ENCODE measurements at regions not wholly inside any gene's neighbourhood (a gene's known extent, or its start where the extent isn't known, plus 50 kb on each side); places are given as distances from the start of the nearest gene placed in this dataset.

DNA sequence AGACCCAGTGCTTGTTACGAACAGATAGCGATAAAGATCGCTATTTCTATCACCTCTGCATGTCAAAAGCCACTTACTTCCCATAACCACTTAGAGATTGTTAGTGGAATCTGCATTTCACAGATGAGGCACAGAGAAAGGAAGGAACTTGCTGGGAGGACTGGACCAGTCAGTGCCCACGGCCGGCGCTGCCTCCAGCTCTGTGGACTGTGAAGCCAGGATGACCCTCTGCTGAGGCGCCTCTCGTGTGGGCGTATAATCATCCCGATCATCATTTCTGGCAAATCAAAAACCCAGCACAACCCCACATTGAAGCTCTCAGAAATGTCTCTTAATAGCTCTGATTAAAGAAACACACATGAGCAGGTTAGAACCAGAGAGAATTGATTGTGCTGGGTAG is 61.5 kb upstream of the ADRA2C start:
- DNase-seq, result no peak

DNA sequence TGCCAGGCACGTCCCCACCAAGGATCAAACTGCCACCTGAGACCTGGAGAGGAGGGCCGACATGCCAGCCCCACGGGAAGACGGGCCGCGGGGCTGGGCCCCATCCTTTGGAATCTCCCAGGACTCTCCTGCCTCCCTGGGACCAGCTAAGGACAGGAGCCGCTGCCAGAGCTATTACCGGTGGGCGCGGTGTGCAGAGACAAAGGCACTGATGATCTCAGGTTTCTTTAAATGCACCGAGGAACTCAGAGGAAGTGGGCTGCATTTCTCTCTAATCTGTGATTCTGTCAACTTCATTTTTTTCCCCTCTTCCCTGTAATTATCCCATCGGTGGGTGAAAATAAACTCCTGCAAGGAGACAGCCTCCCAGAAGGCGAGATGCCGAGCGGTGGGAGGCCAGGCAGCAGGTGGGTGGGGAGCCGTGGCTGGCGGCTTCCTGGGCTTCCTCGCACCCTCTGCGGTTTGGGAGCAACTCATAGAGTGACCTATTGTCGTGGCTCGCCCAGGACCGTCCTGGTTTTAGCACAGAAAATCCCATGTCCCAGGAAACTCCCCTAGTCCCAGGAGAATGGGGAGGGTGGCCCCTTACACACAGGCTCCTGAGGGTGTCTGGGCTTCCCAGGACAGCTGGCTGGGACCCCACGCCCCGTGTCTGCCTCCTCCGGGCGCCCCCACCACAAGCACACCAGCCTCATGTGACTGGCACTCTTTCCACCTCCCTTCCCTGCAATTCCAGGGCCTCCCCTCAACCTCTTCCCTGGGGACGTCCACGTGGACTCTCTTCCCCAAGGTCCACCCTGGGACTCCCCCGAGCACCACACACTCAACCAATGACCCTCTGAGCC is 62.3 kb upstream of the ADRA2C start:
- DNase-seq, result no peak

DNA sequence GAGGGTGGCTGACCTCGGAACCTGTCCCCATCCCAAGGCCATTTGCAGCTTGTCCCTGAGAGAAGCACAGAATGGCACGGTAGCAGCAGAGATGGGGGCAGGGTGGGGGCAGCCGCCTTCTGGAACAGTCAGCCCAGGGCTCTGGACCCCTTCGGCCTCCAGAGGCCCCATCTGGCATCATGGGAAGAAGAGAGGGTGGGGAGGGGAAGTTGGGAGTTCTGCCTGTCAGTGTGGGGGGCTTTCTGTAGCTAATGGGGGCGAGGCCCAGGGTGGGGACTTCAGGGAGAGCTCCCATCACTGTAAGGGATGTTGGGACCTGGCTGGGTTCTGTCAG is 62.9 kb upstream of the ADRA2C start:
- no peak for DNase-seq

DNA sequence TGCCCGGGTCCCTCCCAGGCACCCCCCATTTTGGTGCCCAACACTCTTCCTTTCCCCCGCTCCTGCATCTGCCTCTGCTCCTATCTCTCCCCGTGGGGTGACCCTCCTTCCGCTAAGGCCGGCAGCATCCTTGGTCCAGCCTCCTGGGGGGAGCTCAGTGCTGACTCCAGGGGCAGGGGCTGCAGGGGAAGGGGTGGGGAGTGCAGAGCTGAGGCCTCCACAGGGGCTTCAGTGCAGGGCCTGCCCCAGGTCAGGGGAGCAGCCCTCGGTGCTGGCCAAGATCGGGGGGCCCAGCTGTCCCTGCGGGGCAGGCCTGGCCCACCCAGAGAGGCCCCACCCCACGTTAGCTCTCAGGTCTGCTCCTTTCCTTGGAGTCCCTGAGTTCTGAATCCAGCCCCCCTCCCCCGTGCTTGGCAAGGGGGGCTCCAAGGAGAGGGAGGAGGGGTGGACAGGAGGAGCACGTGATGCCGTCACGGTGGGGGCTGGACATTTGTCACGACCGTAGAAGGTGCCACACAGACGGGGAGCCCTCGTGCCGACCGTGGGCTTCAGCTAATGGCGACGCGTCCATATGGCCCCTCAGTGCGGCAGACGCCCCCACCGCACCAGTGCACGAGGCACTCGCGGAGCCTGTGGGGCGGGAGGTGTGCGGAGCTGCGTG is 63.5 kb upstream of the ADRA2C start:
- DNase-seq, result no peak

DNA sequence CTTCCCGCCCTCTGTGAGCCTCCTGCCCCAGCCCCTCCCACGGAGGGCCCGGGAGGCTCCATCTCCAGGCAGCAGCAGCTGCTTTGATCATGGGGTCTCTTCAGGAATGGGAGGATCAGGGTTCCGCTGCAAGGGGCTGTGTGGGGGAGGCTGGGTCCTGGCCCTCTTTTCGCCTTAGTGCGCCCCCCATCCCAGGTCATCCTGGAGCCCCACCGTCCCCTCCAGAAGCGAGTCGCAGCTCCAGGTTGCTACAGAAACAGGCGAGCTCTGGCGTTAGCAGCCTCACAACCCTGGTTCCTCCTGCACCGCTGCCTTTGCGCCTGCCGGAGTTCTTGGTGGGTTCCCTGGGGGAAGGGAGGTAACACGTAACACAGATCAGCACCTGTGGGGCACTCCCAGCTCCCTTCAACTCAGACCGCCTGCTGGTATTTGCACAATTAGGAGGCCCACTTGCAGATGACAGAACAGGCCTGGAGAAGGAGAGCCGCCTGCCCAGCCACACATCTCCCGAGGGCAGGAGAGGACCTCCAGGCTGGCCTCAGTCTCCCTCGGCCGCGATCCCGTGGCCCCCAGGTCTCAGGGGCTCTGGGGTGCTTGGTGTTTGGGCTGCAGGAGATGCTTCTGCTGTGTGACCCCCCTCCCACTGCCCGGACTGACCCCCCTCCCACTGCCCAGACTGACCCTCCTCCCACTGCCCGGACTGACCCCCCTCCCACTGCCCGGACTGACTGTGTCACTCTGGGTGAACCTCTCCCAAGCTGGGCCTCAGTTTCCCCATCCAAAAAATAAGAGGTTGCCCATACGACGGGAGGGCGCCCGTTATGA is 64.2 kb upstream of the ADRA2C start:
- no peak for DNase-seq

DNA sequence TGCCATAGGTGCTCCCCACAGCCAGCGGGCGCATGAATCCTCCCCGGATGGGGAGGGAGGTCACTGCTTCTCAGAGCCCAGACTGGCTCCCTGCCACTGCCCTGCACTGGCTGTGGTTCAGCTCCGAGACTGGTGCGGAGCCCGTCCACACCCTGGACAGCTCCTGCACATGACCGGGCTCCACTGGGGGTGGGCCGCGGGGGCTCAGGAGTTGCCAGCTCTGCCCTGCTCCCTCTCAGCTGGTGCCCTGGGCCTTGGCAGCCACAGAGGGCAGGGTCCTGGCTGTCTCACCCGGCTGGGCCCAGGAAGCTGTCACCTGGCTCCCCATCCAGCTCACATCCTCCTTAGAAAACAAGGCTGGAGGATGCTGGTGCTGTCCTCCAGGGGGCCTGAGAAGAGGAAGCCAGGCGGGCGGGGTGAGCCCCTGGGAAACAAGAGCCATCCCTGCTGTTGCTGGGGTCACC is 64.9 kb upstream of the ADRA2C start:
- no peak for DNase-seq

DNA sequence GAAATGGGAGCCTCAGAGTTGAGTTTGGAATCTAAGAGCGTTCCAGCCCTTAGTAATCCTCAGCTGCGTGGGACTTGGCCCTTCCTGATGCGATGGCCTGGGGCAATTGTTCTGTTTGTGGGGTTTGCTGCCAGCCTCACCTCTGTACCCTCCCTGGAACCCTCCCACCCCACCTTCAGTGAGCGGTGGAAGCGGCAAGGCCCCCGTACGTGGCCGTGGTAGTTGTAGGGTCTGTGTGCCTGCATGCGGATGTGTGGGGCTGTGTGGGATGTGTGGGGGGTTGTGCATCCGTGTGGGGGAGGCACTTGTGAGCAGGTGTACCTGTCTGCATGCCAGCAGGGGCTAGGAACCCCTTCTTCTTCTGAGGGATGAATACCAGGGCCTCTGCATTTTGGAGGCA is 65.4 kb upstream of the ADRA2C start:
- no peak for DNase-seq

DNA sequence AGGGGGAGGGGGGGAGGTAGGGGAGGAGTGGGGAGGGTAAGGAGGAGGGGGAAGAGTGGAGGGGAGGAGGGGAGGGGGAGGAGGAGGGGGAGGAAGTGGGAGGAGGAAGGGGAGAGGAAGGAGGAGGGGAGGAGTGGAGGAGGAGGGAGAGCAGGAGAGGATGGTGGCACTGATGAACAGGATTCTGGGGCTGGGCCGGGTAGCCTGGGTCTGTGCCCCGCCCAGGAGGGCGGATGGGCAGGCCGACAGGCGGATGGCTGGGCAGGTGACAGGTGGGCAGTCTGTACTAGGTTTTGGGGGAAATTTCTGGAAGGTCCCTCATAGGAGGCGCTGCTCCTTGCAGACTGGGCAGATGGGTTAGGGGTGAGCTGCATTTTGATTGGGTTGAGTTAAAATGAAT is 66.0 kb upstream of the ADRA2C start:
- DNase-seq, result no peak

DNA sequence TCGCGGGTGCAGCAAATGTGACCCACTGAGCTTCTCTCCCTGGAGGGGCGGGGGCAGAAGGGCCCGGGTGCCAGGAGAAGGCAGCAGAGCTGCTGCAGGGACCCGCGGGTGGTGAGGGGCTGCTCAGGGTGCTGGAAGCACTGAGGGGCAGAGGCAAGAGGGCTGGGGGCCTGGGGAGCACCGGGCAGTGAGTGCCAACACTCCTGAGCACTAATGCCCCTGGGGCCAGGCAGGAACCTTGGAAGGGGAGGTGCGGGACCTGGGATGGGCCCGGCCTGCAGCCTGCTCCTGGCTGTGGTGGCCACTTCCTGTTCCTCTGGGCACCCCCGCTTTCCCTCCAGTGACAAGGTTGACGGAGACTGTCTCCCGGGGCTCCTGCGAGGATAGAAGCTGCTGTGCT is 66.5 kb upstream of the ADRA2C start:
- DNase-seq, result no peak

DNA sequence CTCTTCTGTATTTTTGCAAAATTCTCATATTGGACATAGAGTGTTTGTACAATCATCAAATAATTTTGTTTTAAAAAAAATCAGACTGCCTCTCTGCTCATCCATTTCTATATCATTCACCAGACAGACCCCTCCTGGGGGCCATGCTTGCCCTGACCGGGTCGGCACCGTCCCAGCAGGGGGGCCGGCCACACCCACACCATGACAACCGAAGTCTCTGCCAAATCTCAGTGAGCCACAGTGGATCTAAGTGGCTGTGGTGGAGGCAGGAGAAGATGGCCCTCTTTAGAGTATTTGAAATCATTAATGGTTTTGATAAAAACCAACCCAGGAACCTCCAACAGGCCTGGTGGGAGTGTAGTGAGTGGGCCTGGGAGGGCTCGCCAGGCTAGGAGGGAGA is 66.9 kb upstream of the ADRA2C start:
- DNase-seq, result no peak

DNA sequence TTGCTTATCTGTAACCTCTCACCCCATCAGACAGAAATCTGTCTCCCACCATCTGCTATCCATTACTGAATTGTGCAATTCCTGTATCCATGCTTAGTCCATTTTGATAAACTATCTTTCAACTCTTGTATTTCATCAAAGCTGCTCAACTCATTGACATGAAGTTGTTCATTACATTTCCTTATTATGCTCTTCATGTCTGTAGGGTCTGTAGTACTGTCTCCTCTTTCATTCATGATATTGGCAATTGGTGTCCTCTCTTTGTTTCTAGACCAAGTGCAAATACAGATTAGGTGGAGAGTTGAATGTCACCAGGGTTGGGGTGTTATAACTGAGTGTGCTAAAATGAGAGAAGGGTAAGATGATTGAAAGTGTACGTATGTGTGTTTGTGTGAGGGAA is 69.2 kb upstream of the ADRA2C start:
- DNase-seq, result no peak

DNA sequence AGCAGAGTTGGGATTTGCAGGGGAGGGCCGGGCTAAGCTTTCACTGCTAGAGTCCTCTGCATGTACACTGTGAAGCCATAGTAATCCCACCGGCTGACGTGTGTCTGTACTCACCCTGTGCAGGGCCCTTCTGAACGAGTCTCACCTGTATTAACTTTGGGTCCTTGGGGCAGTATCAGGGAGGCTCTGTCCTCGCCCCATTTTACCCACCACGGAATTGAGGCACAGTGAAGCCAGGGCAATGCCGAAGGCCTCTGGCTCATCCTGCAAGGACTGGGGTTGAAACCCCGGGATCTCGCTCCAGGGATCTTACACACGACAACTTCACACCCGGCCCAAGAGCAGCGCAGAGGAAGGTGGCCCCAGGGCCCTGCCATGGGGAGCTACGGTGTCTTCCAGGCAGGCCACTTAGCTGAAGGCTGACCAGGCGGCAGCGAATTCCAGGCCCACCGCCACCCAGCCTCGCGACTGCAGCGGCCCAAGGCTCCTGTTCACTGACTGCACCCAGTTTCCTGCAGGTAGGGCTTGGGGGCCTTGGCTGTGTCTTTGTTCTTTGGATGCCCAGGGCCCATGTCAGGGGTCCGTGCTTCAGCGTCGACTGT is 75.5 kb upstream of the ADRA2C start:
- DNase-seq, result no peak

DNA sequence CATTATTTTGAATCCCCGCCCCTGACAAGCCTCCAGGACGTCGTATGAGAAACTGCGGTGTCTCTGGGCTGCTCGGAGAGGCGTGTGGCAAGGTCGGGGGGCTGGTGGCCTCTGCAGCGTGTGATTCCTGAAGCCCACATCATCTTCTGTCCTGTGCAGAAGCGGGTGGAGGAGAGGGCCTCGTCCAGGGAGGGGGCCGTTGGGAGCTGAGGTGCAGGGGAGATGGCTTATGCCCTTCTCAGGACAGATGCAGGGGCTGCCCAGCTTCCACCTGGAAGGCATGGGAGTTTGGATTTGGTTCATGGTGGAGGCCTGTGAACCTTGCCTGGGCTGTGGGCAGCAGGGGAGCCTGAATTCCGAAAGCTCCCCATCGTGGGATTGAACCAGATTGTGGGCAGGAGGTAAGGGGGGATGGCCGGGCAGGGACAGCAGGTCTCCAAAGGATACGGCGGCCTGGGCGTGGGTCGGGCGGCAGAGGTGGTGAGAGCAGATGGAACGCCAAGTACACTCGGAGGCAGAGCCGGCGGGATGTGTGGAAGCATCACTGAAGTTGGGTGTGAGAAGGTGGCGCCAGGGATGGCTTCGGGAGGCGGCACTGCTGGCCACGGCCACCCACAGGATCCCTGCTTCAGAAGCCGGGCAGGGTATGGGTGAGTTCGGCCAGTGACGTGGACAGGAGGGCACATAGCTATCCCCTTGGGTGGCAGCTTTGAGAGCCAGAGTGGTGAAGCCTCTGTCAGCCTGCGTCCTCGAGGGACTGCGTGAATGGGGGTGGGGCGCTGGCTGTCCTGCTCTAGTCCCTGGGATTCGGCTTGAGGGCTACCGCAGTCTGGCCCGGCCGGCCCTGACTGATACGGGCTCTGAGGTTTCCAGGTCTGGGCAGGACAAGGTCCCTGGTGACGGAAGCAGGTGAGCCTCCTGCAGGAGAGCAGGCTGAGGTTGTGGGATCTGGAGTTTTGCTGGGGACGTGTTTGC is 76.3 kb upstream of the ADRA2C start:
- DNase-seq, result no peak

DNA sequence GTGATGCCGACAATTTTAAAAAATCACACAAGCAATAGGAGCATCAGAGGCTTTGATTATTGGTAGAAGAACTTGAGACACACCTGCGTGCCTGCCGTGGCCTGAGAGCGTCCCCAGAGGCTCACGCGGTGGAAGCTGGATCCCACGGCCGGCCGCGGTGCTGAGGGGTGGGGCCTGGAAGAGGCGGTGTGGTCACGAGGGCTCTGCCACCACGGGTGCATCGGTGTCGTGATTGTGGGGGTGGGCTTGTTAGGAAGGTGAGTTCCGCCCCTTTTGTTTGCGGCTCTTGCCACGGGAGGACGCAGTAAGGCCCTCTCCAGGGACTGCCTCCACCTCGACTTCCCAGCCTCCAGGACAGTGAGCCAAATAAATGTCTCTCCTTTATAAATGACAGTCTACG is 77.2 kb upstream of the ADRA2C start:
- DNase-seq, result no peak

DNA sequence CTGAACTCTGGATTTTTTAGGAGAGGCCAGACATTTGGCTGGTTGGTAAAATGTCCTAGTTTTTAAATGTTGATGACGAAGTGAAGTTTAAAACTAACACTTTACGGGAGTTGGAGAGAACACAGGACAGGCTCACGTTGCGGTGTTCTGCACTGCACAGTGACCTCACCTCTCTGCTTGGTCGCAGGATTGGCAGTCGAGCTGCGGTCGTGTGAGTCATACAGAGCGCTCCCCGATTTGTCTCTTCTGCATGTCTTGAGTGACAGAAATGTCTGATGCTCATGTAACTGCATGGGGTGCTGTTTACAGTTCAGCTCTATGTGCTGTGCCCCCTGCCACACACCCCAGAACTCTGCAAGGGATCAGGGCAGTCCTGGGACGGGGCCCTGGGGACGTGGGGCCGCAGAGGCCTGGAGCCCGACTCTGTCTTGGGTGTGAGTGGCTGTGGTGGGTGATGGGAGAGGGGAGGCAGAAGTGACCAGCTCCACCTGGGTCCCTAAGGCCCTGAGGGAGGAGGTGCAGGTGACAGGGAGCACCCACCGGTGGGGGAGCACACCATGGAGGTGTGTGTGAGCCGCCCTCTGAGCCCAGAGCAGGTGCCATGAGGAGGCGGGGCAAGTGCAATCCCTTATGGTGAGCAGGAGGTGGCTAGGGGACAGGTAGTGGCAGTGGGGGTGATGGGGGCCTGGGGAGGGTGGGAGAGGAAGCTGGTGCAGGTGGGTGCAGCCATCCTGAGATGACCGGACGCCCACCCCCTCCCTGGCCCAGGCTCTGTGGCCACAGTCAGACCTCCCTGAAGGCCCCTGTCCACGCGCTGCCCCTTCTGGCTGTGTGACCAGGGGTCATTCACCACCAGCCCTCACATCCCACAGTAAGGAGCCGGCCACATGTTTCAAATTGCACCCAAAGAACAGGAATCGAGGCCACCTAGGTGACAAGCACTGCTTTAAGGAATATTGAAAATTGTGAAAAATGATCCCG is 77.9 kb upstream of the ADRA2C start:
- DNase-seq, result no peak

DNA sequence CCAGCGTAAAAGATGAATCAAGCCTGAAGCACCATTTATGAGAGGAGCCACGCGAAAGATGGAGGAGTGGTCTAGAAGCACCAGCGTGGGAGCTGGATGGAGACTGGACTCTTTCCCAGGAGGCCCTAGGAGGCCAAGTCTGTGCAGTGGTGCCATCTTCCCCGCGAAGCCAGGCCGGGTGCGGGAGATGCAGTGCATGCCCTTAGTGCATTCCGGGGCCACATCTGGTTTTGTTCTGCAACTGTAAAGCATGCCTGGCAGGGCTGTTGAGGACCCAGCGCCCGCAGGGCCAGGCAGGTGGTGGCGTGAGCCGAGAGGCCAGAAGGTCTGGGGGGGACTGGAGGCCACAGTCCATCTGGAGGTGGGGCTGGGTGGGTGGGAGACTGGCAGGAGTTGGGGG is 78.6 kb upstream of the ADRA2C start:
- no peak for DNase-seq

DNA sequence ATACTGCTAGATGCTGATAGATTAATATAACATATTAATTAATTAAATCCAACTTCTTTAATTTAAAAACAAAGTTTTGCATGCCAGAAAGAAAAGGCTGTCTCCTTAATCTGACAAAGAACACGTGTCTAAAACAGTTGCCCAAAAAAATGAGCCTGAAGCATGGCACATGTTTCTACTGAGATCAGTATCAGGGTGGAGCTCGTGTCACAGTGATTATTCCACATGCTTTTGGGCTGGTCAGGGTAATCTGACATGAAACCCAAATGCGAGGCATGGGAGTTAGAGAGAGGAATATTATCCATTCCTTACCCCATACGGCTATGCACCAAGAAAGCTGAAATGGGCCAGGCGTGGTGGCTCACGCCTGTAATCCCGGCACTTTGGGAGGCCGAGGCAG is 79.4 kb upstream of the ADRA2C start:
- no peak for DNase-seq

DNA sequence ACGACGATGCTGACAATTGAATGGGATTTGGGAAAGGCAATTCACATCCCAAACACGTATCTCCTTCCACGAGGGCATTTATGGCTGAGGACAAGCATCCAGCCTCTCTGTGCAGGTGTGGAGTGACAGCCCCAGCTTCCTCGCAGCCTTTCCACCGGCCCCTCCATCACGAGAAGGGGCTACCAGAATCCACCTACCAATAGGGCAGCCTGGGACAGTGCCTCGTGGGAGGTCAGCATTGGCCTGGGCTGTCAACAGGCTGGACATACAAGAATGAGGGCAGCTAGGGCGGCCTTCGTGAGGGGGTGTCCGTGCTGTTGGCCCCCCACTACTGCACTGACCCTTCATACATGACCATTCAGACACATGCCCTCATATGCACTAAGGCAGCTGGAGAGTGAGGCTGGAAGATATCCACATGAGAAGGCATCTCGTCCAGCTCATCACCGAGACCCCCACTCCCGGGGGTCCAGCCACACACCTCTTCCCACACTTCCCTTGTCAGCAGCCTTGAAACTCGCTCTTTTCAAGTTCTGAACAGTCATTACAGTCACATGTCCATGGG is 81.0 kb upstream of the ADRA2C start:
- no peak for DNase-seq

DNA sequence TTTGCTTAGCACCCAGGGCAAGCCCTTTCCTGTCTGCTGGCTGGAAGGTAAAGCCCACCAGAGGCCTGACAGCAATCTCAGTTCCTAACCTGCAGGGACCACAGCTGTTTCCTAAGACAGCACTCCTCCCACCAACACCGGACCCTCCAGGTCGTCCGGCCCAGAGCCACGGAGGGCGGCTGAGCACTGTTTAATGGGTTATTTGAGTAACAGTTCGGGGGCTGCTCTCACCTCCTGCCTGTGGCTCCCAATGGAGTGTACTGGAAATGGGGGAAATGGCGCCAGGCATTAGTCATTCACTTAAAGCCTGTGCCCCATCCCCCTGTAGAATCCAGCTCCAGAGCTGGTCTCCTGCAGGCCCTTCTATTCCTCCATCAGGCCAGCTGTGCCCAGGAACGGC is 81.6 kb upstream of the ADRA2C start:
- no peak for DNase-seq

DNA sequence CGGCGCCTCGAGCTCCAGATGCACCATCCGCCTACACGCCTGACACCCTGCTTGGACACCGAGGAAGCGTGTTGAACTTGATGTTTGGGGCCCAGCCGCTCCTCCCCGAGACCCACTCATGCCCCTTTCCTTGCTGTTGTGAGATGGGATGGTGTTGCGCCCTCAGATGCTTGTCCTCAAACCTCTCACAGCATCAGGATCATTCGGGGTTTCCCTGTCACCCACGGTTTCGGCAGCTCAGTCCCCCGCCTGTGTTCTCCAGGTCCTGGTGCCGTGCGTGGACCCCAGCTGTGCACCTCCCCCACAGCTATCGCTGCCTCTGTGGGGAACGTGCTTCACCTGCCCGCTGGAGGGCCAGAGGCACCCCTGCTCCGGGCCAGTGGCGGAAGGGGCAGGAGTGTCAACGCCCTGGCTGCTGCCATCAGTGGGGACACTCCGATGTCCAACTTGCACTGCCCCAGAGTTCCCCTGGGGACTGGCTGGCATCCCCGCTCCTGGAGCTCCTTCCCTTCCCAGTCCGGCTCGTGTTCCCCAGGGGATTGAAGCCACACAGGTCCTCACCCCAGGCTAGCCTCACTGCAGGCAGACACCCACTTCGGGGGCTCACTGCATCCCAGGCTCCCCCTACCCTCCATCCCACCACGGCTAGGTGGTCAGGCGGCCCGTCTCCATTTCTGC is 82.3 kb upstream of the ADRA2C start:
- no peak for DNase-seq
